MM.1S (cell line): ENCODE measurements at regions not wholly inside any gene's neighbourhood (a gene's known extent, or its start where the extent isn't known, plus 50 kb on each side); places are given as distances from the start of the nearest gene placed in this dataset.

Source experiments
- CTCF ChIP-seq: fragments of 300-600 bp; sonication (generic); IDR thresholded peaks from 2 replicates; pipeline ENCODE4 v1.5.1; 2016; ENCODE audit warnings: antibody characterized with exemption, low read length, mixed read lengths
- EZH2 ChIP-seq: fragments of 300-600 bp; sonication (generic); optimal IDR thresholded peaks from 2 replicates; pipeline ENCODE3; 2017; ENCODE audit warnings: low read depth, mild to moderate bottlenecking, antibody characterized with exemption, low read length, mixed read lengths
- EZH2phosphoT487 ChIP-seq: fragments of 300-600 bp; sonication (generic); IDR thresholded peaks from 2 replicates; pipeline ENCODE4 v1.6.1; 2018; ENCODE audit warnings: antibody characterized with exemption, low read length

- TF ChIP-seq EZH2: no peak
- no peak for TF ChIP-seq CTCF
- no peak for TF ChIP-seq EZH2phosphoT487
Observed at GRCh38 chr18:49658823-49659404, 97.1 kb downstream of the LIPG start.
